T-helper 1 cell treated with Interleukin-12 subunit alpha and Interleukin-12 subunit beta and Interleukin-4 antibody, amounts not matched to agents 30 μg/mL and 1 μg/mL, for 36 hours (primary cell): ENCODE measurements at regions not wholly inside any gene's neighbourhood (a gene's known extent, or its start where the extent isn't known, plus 50 kb on each side); places are given as distances from the start of the nearest gene placed in this dataset.

ENCODE experiments used
- H3K27ac Mint-ChIP-seq: one replicate; pipeline ENCODE4 v1.8.0; 2021; ENCODE audit warnings: mild to moderate bottlenecking, mixed read lengths
- H3K27me3 Mint-ChIP-seq: one replicate; pipeline ENCODE4 v1.8.0; 2021; ENCODE audit warnings: low read depth, mixed read lengths
- H3K36me3 Mint-ChIP-seq: one replicate; pipeline ENCODE4 v1.8.0; 2021; ENCODE audit warnings: low read depth, mixed read lengths
- H3K4me1 Mint-ChIP-seq: one replicate; pipeline ENCODE4 v1.8.0; 2021; ENCODE audit warnings: low read depth, mixed read lengths
- H3K4me3 Mint-ChIP-seq: one replicate; pipeline ENCODE4 v1.8.0; 2021; ENCODE audit warnings: mild to moderate bottlenecking, moderate library complexity, mixed read lengths
- H3K9me3 Mint-ChIP-seq: one replicate; pipeline ENCODE4 v1.8.0; 2021; ENCODE audit warnings: mixed read lengths

- Mint-ChIP-seq H3K4me3 (no peak overlapping the region), H3K4me1 (no peaks in the 10 kb centered on the region), H3K27ac (no peak overlapping the region), H3K9me3 (no peaks in the 10 kb centered on the region), H3K27me3 (no peaks in the 10 kb centered on the region), H3K36me3 (no peaks in the 10 kb centered on the region)
Observed at GRCh38 chr6:133612459-133612858, 276.5 kb upstream of the TCF21 start.

GRCh38 chr6:133613211-133613610, 275.7 kb upstream of the TCF21 start:
- no peaks in the 10 kb centered on the region for H3K4me1 Mint-ChIP-seq
- H3K27ac Mint-ChIP-seq = no peak overlapping the region
- H3K36me3 Mint-ChIP-seq = no peaks in the 10 kb centered on the region
- H3K9me3 Mint-ChIP-seq = no peaks in the 10 kb centered on the region
- no peaks in the 10 kb centered on the region for H3K27me3 Mint-ChIP-seq
- H3K4me3 Mint-ChIP-seq = no peak overlapping the region

GRCh38 chr6:133621751-133622150, 267.2 kb upstream of the TCF21 start:
- H3K27ac Mint-ChIP-seq = no peak overlapping the region
- H3K27me3 Mint-ChIP-seq = no peaks in the 10 kb centered on the region
- no peaks in the 10 kb centered on the region for H3K36me3 Mint-ChIP-seq
- no peaks in the 10 kb centered on the region for H3K9me3 Mint-ChIP-seq
- H3K4me3 Mint-ChIP-seq = no peak overlapping the region
- no peaks in the 10 kb centered on the region for H3K4me1 Mint-ChIP-seq

- Mint-ChIP-seq H3K27me3 (no peaks in the 10 kb centered on the region), H3K4me3 (no peak overlapping the region), H3K9me3 (no peaks in the 10 kb centered on the region), H3K4me1 (no peaks in the 10 kb centered on the region), H3K36me3 (no peaks in the 10 kb centered on the region), H3K27ac (no peak overlapping the region)
Observed at GRCh38 chr6:133623065-133623464, 265.8 kb upstream of the TCF21 start.

- Mint-ChIP-seq H3K36me3 (no peaks in the 10 kb centered on the region), H3K9me3 (no peaks in the 10 kb centered on the region), H3K27ac (no peak overlapping the region), H3K4me1 (no peaks in the 10 kb centered on the region), H3K4me3 (no peak overlapping the region), H3K27me3 (no peaks in the 10 kb centered on the region)
Observed at GRCh38 chr6:133623621-133624020, 265.3 kb upstream of the TCF21 start.

- Mint-ChIP-seq H3K27ac (no peak overlapping the region), H3K4me1 (no peaks in the 10 kb centered on the region), H3K36me3 (no peaks in the 10 kb centered on the region), H3K9me3 (no peaks in the 10 kb centered on the region), H3K4me3 (no peak overlapping the region), H3K27me3 (no peaks in the 10 kb centered on the region)
Observed at GRCh38 chr6:133626096-133626666, 262.7 kb upstream of the TCF21 start.

- Mint-ChIP-seq H3K9me3 (no peaks in the 10 kb centered on the region), H3K36me3 (no peaks in the 10 kb centered on the region), H3K27me3 (no peaks in the 10 kb centered on the region), H3K4me3 (no peak overlapping the region), H3K27ac (no peak overlapping the region), H3K4me1 (no peaks in the 10 kb centered on the region)
Observed at GRCh38 chr6:133629970-133630369, 258.9 kb upstream of the TCF21 start.

- H3K27me3 Mint-ChIP-seq = no peaks in the 10 kb centered on the region
- no peak overlapping the region for H3K27ac Mint-ChIP-seq
- no peaks in the 10 kb centered on the region for H3K36me3 Mint-ChIP-seq
- H3K4me1 Mint-ChIP-seq = no peaks in the 10 kb centered on the region
- no peak overlapping the region for H3K4me3 Mint-ChIP-seq
- H3K9me3 Mint-ChIP-seq = no peaks in the 10 kb centered on the region
Observed at GRCh38 chr6:133630651-133631050, 258.3 kb upstream of the TCF21 start.

GRCh38 chr6:133631421-133631820, 257.5 kb upstream of the TCF21 start:
- Mint-ChIP-seq H3K4me1 (no peaks in the 10 kb centered on the region), H3K4me3 (no peak overlapping the region), H3K36me3 (no peaks in the 10 kb centered on the region), H3K9me3 (no peaks in the 10 kb centered on the region), H3K27ac (no peak overlapping the region), H3K27me3 (no peaks in the 10 kb centered on the region)

- Mint-ChIP-seq H3K4me3 (no peak overlapping the region), H3K9me3 (no peaks in the 10 kb centered on the region)
Observed at GRCh38 chr6:133632206-133632605, 256.7 kb upstream of the TCF21 start.

GRCh38 chr6:133632906-133633305, 256.0 kb upstream of the TCF21 start:
- Mint-ChIP-seq H3K27ac (no peak overlapping the region), H3K9me3 (no peaks in the 10 kb centered on the region), H3K27me3 (no peaks in the 10 kb centered on the region), H3K36me3 (no peaks in the 10 kb centered on the region), H3K4me1 (no peaks in the 10 kb centered on the region), H3K4me3 (no peak overlapping the region)

More at GRCh38 chr6:133632206-133632605, 256.7 kb upstream of the TCF21 start:
- Mint-ChIP-seq H3K27me3 (no peaks in the 10 kb centered on the region), H3K27ac (no peak overlapping the region), H3K4me1 (no peaks in the 10 kb centered on the region), H3K36me3 (no peaks in the 10 kb centered on the region)

- no peaks in the 10 kb centered on the region for H3K27me3 Mint-ChIP-seq
Observed at GRCh38 chr6:133634474-133634873, 254.4 kb upstream of the TCF21 start.

GRCh38 chr6:133635447-133635846, 253.5 kb upstream of the TCF21 start:
- Mint-ChIP-seq H3K27ac (no peak overlapping the region), H3K27me3 (no peaks in the 10 kb centered on the region), H3K4me3 (no peak overlapping the region), H3K9me3 (peaks cover 4% of the 10 kb centered on the region), H3K36me3 (no peaks in the 10 kb centered on the region), H3K4me1 (no peaks in the 10 kb centered on the region)

More at GRCh38 chr6:133634474-133634873, 254.4 kb upstream of the TCF21 start:
- H3K27ac Mint-ChIP-seq = peak overlapping the region; percentile 27
- peaks cover 4% of the 10 kb centered on the region for H3K9me3 Mint-ChIP-seq
- H3K36me3 Mint-ChIP-seq = no peaks in the 10 kb centered on the region
- no peaks in the 10 kb centered on the region for H3K4me1 Mint-ChIP-seq
- H3K4me3 Mint-ChIP-seq = no peak overlapping the region

- Mint-ChIP-seq H3K9me3 (peaks cover 4% of the 10 kb centered on the region), H3K36me3 (no peaks in the 10 kb centered on the region), H3K4me3 (no peak overlapping the region), H3K4me1 (no peaks in the 10 kb centered on the region), H3K27me3 (no peaks in the 10 kb centered on the region), H3K27ac (no peak overlapping the region)
Observed at GRCh38 chr6:133637436-133637835, 251.5 kb upstream of the TCF21 start.

- Mint-ChIP-seq H3K27ac (no peak overlapping the region), H3K9me3 (peaks cover 4% of the 10 kb centered on the region), H3K4me3 (no peak overlapping the region), H3K36me3 (no peaks in the 10 kb centered on the region), H3K4me1 (no peaks in the 10 kb centered on the region), H3K27me3 (no peaks in the 10 kb centered on the region)
Observed at GRCh38 chr6:133637874-133638273, 251.0 kb upstream of the TCF21 start.

- no peaks in the 10 kb centered on the region for H3K27me3 Mint-ChIP-seq
- H3K27ac Mint-ChIP-seq = no peak overlapping the region
- no peaks in the 10 kb centered on the region for H3K36me3 Mint-ChIP-seq
- H3K4me1 Mint-ChIP-seq = no peaks in the 10 kb centered on the region
- no peak overlapping the region for H3K4me3 Mint-ChIP-seq
- peaks cover 4% of the 10 kb centered on the region for H3K9me3 Mint-ChIP-seq
Observed at GRCh38 chr6:133641104-133641503, 247.8 kb upstream of the TCF21 start.
